Memory B cell (primary cell): ENCODE measurements at regions not wholly inside any gene's neighbourhood (a gene's known extent, or its start where the extent isn't known, plus 50 kb on each side); places are given as distances from the start of the nearest gene placed in this dataset.

Source experiments
- ATAC-seq: fragments of 150-1000 bp; cut with Tn5 transposase; 2 replicates; pipeline ENCODE4 v1.10.0; 2021; ENCODE audit warnings: low read depth, mild to moderate bottlenecking, moderate library complexity
- DNase-seq, 2 donors: peaks; one replicate each; pipeline ENCODE4 v3.0.0; 2022; ENCODE audit warnings: low spot score in 2 of 2
- H3K27ac Mint-ChIP-seq: one replicate; pipeline ENCODE4 v1.8.0; 2022; ENCODE audit warnings: mild to moderate bottlenecking, moderate library complexity, mixed read lengths
- H3K27me3 Mint-ChIP-seq: one replicate; pipeline ENCODE4 v1.8.0; 2022; ENCODE audit warnings: mixed read lengths
- H3K36me3 Mint-ChIP-seq: one replicate; pipeline ENCODE4 v1.8.0; 2022; ENCODE audit warnings: mild to moderate bottlenecking, mixed read lengths
- H3K4me1 Mint-ChIP-seq: one replicate; pipeline ENCODE4 v1.8.0; 2022; ENCODE audit warnings: mixed read lengths
- H3K4me3 Mint-ChIP-seq: one replicate; pipeline ENCODE4 v1.8.0; 2022; ENCODE audit warnings: mild to moderate bottlenecking, moderate library complexity, mixed read lengths
- H3K9me3 Mint-ChIP-seq: one replicate; pipeline ENCODE4 v1.8.0; 2022; ENCODE audit warnings: mixed read lengths

GRCh38 chr18:27763341-27763740, 413.6 kb downstream of the CDH2 start:
- H3K9me3 Mint-ChIP-seq, result peaks cover 2% of the 10 kb centered on the region
- DNase-seq (no peak), ATAC-seq (no peak)
- H3K27ac Mint-ChIP-seq, result no peak overlapping the region
- H3K27me3 Mint-ChIP-seq, result no peaks in the 10 kb centered on the region
- no peaks in the 10 kb centered on the region for H3K4me1 Mint-ChIP-seq
- no peak overlapping the region for H3K4me3 Mint-ChIP-seq
- H3K36me3 Mint-ChIP-seq, result no peaks in the 10 kb centered on the region

- DNase-seq, result no peak
- no peak for ATAC-seq
- H3K27me3 Mint-ChIP-seq, result no peaks in the 10 kb centered on the region
- no peaks in the 10 kb centered on the region for H3K36me3 Mint-ChIP-seq
- H3K4me3 Mint-ChIP-seq, result no peak overlapping the region
- H3K27ac Mint-ChIP-seq, result no peak overlapping the region
- peaks cover 2% of the 10 kb centered on the region for H3K9me3 Mint-ChIP-seq
- no peaks in the 10 kb centered on the region for H3K4me1 Mint-ChIP-seq
Measured at GRCh38 chr18:27762054-27762453, 414.9 kb downstream of the CDH2 start.

GRCh38 chr18:27752944-27753343, 424.0 kb downstream of the CDH2 start:
- H3K27ac Mint-ChIP-seq, result no peak overlapping the region
- no peaks in the 10 kb centered on the region for H3K4me1 Mint-ChIP-seq
- H3K9me3 Mint-ChIP-seq, result no peaks in the 10 kb centered on the region
- no peaks in the 10 kb centered on the region for H3K36me3 Mint-ChIP-seq
- ATAC-seq (no peak), DNase-seq (no peak)
- H3K27me3 Mint-ChIP-seq, result no peaks in the 10 kb centered on the region
- no peak overlapping the region for H3K4me3 Mint-ChIP-seq

GRCh38 chr18:27750923-27751322, 426.0 kb downstream of the CDH2 start:
- no peak overlapping the region for H3K27ac Mint-ChIP-seq
- H3K36me3 Mint-ChIP-seq, result no peaks in the 10 kb centered on the region

GRCh38 chr18:27750014-27750413, 426.9 kb downstream of the CDH2 start:
- no peak for DNase-seq
- Mint-ChIP-seq H3K4me3 (no peak overlapping the region), H3K36me3 (no peaks in the 10 kb centered on the region), H3K27ac (no peak overlapping the region), H3K27me3 (no peaks in the 10 kb centered on the region), H3K4me1 (no peaks in the 10 kb centered on the region), H3K9me3 (peaks cover 4% of the 10 kb centered on the region)
- ATAC-seq, result no peak

More at GRCh38 chr18:27750923-27751322, 426.0 kb downstream of the CDH2 start:
- DNase-seq (no peak), ATAC-seq (no peak)
- H3K9me3 Mint-ChIP-seq, result peaks cover 4% of the 10 kb centered on the region
- no peaks in the 10 kb centered on the region for H3K4me1 Mint-ChIP-seq
- H3K27me3 Mint-ChIP-seq, result no peaks in the 10 kb centered on the region
- H3K4me3 Mint-ChIP-seq, result no peak overlapping the region

GRCh38 chr18:27749194-27749593, 427.7 kb downstream of the CDH2 start:
- no peaks in the 10 kb centered on the region for H3K4me1 Mint-ChIP-seq
- DNase-seq (no peak), ATAC-seq (no peak)
- peaks cover 4% of the 10 kb centered on the region for H3K9me3 Mint-ChIP-seq
- H3K27me3 Mint-ChIP-seq, result no peaks in the 10 kb centered on the region
- H3K36me3 Mint-ChIP-seq, result no peaks in the 10 kb centered on the region
- H3K27ac Mint-ChIP-seq, result no peak overlapping the region
- no peak overlapping the region for H3K4me3 Mint-ChIP-seq

- Mint-ChIP-seq H3K4me1 (no peaks in the 10 kb centered on the region), H3K9me3 (peaks cover 4% of the 10 kb centered on the region), H3K36me3 (no peaks in the 10 kb centered on the region), H3K4me3 (no peak overlapping the region), H3K27ac (no peak overlapping the region), H3K27me3 (no peaks in the 10 kb centered on the region)
- no peak for DNase-seq
- ATAC-seq, result no peak
Measured at GRCh38 chr18:27746241-27746640, 430.7 kb downstream of the CDH2 start.

- peaks cover 5% of the 10 kb centered on the region for H3K9me3 Mint-ChIP-seq
- H3K36me3 Mint-ChIP-seq, result no peaks in the 10 kb centered on the region
- ATAC-seq (no peak), DNase-seq (no peak)
- no peaks in the 10 kb centered on the region for H3K27me3 Mint-ChIP-seq
- H3K4me3 Mint-ChIP-seq, result no peak overlapping the region
- no peaks in the 10 kb centered on the region for H3K4me1 Mint-ChIP-seq
- H3K27ac Mint-ChIP-seq, result no peak overlapping the region
Measured at GRCh38 chr18:27735117-27735516, 441.8 kb downstream of the CDH2 start.

- H3K4me3 Mint-ChIP-seq, result no peak overlapping the region
- no peaks in the 10 kb centered on the region for H3K4me1 Mint-ChIP-seq
- H3K9me3 Mint-ChIP-seq, result peaks cover 10% of the 10 kb centered on the region
- no peak for DNase-seq
- no peaks in the 10 kb centered on the region for H3K36me3 Mint-ChIP-seq
- H3K27me3 Mint-ChIP-seq, result no peaks in the 10 kb centered on the region
- no peak overlapping the region for H3K27ac Mint-ChIP-seq
- no peak for ATAC-seq
Measured at GRCh38 chr18:27731211-27731610, 445.7 kb downstream of the CDH2 start.

GRCh38 chr18:27728659-27729058, 448.3 kb downstream of the CDH2 start:
- Mint-ChIP-seq H3K27ac (no peak overlapping the region), H3K4me1 (no peaks in the 10 kb centered on the region), H3K27me3 (no peaks in the 10 kb centered on the region), H3K36me3 (no peaks in the 10 kb centered on the region), H3K9me3 (peaks cover 10% of the 10 kb centered on the region), H3K4me3 (no peak overlapping the region)
- DNase-seq (no peak), ATAC-seq (no peak)

GRCh38 chr18:27724362-27724761, 452.6 kb downstream of the CDH2 start:
- DNase-seq (no peak), ATAC-seq (no peak)
- H3K36me3 Mint-ChIP-seq, result no peaks in the 10 kb centered on the region
- H3K27me3 Mint-ChIP-seq, result no peaks in the 10 kb centered on the region
- H3K4me3 Mint-ChIP-seq, result no peak overlapping the region
- H3K9me3 Mint-ChIP-seq, result peaks cover 8% of the 10 kb centered on the region
- H3K27ac Mint-ChIP-seq, result no peak overlapping the region
- no peaks in the 10 kb centered on the region for H3K4me1 Mint-ChIP-seq

- Mint-ChIP-seq H3K36me3 (no peaks in the 10 kb centered on the region), H3K9me3 (peaks cover 7% of the 10 kb centered on the region), H3K4me3 (no peak overlapping the region), H3K4me1 (no peaks in the 10 kb centered on the region), H3K27ac (no peak overlapping the region), H3K27me3 (no peaks in the 10 kb centered on the region)
- DNase-seq, result no peak
- ATAC-seq, result no peak
Measured at GRCh38 chr18:27723168-27723567, 453.8 kb downstream of the CDH2 start.

- no peak for ATAC-seq
- H3K4me1 Mint-ChIP-seq, result no peaks in the 10 kb centered on the region
Measured at GRCh38 chr18:27719680-27720079, 457.2 kb downstream of the CDH2 start.

GRCh38 chr18:27717816-27718215, 459.1 kb downstream of the CDH2 start:
- H3K27me3 Mint-ChIP-seq, result no peaks in the 10 kb centered on the region
- no peak for DNase-seq

More at GRCh38 chr18:27719680-27720079, 457.2 kb downstream of the CDH2 start:
- H3K36me3 Mint-ChIP-seq, result no peaks in the 10 kb centered on the region
- H3K27me3 Mint-ChIP-seq, result no peaks in the 10 kb centered on the region
- no peak for DNase-seq
- no peak overlapping the region for H3K27ac Mint-ChIP-seq
- H3K4me3 Mint-ChIP-seq, result no peak overlapping the region
- H3K9me3 Mint-ChIP-seq, result peaks cover 4% of the 10 kb centered on the region

GRCh38 chr18:27717250-27717649, 459.7 kb downstream of the CDH2 start:
- no peak for DNase-seq
- Mint-ChIP-seq H3K36me3 (no peaks in the 10 kb centered on the region), H3K4me3 (no peak overlapping the region), H3K9me3 (peaks cover 4% of the 10 kb centered on the region), H3K27me3 (no peaks in the 10 kb centered on the region), H3K27ac (no peak overlapping the region), H3K4me1 (no peaks in the 10 kb centered on the region)
- no peak for ATAC-seq

More at GRCh38 chr18:27717816-27718215, 459.1 kb downstream of the CDH2 start:
- Mint-ChIP-seq H3K27ac (no peak overlapping the region), H3K4me3 (no peak overlapping the region), H3K4me1 (no peaks in the 10 kb centered on the region), H3K9me3 (peaks cover 4% of the 10 kb centered on the region), H3K36me3 (no peaks in the 10 kb centered on the region)
- ATAC-seq, result no peak
